T-helper 2 cell treated with Interferon-gamma antibody and Interleukin-4, amounts not matched to agents 5 μg/mL and 100 μg/mL, for 36 hours (primary cell): ENCODE measurements at regions not wholly inside any gene's neighbourhood (a gene's known extent, or its start where the extent isn't known, plus 50 kb on each side); places are given as distances from the start of the nearest gene placed in this dataset.

Experiments used
- DNase-seq: peaks from one replicate; pipeline ENCODE4 v3.0.0; 2021; ENCODE audit warnings: low spot score
- H3K27ac Mint-ChIP-seq: one replicate; pipeline ENCODE4 v1.8.0; 2021; ENCODE audit warnings: mild to moderate bottlenecking, mixed read lengths
- H3K27me3 Mint-ChIP-seq: one replicate; pipeline ENCODE4 v1.8.0; 2021; ENCODE audit warnings: low read depth, mixed read lengths
- H3K36me3 Mint-ChIP-seq: one replicate; pipeline ENCODE4 v1.8.0; 2021; ENCODE audit warnings: low read depth, mixed read lengths
- H3K4me1 Mint-ChIP-seq: one replicate; pipeline ENCODE4 v1.8.0; 2021; ENCODE audit warnings: low read depth, mixed read lengths
- H3K4me3 Mint-ChIP-seq: one replicate; pipeline ENCODE4 v1.8.0; 2022; ENCODE audit warnings: mild to moderate bottlenecking, moderate library complexity, mixed read lengths
- H3K9me3 Mint-ChIP-seq: one replicate; pipeline ENCODE4 v1.8.0; 2021; ENCODE audit warnings: mixed read lengths

DNA sequence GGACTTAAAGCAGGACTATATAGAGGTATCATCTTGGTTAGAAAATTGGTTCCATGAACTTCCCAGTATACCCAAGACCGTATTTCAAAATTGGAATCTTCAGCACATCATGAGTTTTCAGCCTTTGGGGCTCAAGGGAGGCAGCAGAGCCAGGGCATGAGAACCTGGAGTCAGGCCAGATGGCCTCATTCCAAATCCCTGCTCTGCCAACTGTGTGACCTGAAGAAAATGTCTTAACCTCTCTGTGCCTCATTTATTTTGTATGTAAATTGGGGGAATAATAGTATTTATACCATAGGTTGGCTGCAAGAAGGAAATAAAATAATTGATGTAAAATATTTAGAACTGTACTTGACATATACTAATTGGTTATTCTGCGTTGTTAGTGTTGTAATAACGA, 987.6 kb downstream of the TBC1D22A start:
- no peak overlapping the region for H3K4me3 Mint-ChIP-seq

DNA sequence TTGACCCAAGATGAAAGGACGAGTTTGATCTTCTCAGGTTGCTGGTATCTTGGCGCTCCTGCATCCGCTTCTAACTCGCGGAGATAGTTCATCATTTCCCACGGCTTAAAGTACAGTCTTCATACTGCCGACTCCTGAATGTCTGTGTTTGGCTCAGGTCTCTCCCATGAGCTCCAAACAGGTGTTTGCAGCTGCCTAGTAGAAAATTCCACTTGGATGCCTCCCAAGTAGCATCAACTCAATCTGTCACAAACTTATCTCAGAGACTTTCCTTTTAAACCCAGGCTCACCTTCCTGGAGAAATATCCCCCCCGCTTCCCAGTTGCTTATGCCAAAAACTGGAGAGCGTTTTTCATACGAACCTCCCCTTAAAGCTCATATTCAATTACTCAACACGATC, 986.5 kb downstream of the TBC1D22A start:
- no peak for DNase-seq
- no peak overlapping the region for H3K27ac Mint-ChIP-seq
- H3K9me3 Mint-ChIP-seq, result no peaks in the 10 kb centered on the region

More for the DNA sequence above, 987.6 kb downstream of the TBC1D22A start:
- Mint-ChIP-seq H3K4me1 (no peaks in the 10 kb centered on the region), H3K27me3 (no peaks in the 10 kb centered on the region), H3K36me3 (no peaks in the 10 kb centered on the region), H3K27ac (no peak overlapping the region), H3K9me3 (no peaks in the 10 kb centered on the region)
- DNase-seq, result no peak

DNA sequence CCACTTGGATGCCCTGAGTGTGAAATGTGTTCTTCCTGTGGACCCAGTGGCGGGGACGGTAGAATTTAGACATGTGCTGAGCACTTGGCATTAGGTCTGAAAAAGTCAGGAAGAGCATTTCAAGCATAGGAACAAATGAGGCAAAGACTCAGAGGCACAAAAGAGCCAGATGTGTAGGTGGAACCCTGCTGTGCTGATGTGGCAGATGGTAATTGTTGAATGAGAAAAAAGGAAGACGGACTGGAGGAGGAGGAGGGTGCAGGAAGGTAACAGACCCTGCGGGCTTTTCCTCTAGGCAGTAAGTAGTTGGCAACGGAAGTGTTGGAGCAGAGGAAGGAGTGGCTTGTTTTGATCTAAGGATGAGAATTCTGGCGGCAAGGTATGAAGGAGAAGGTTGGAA, 985.8 kb downstream of the TBC1D22A start:
- no peaks in the 10 kb centered on the region for H3K4me1 Mint-ChIP-seq
- no peaks in the 10 kb centered on the region for H3K9me3 Mint-ChIP-seq
- H3K4me3 Mint-ChIP-seq, result no peak overlapping the region
- no peaks in the 10 kb centered on the region for H3K27me3 Mint-ChIP-seq
- H3K36me3 Mint-ChIP-seq, result no peaks in the 10 kb centered on the region
- no peak overlapping the region for H3K27ac Mint-ChIP-seq
- no peak for DNase-seq

More for the DNA sequence above, 986.5 kb downstream of the TBC1D22A start:
- Mint-ChIP-seq H3K4me3 (no peak overlapping the region), H3K36me3 (no peaks in the 10 kb centered on the region), H3K27me3 (no peaks in the 10 kb centered on the region), H3K4me1 (no peaks in the 10 kb centered on the region)

DNA sequence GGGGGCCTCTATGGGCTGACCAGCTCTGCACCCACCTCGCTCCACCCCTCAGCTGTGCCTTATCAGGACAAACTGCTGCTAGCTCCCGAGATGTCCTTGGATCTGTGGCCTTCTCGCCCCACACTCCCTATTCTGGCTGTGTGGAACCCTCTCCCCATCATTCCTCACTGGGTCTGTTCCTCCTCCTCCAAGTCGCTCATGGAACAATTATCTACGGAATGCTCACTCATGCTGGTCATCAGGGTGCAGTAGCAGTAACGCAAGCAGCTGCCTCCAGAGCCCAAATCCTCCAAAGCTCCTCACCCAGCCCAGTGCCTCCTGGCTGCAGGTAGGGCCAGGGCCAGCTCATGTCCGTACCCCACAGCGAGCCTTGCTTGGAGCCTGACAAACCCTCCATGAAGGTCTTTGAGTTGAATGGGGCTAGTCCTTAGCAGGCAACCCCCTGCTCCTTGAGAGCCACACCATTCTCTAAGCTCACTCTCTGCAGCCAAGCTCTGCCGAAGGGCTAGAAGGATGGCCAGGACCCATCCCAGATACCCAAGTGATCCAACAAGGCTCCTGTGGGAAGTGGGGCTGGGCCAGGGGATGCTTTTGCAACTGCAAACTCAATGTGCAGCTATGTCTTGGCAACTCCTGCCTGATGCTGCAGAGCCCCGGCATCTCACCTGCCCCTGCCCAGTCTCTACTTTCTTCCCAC, 977.8 kb downstream of the TBC1D22A start:
- Mint-ChIP-seq H3K27me3 (no peaks in the 10 kb centered on the region), H3K27ac (no peak overlapping the region), H3K4me3 (no peak overlapping the region), H3K9me3 (no peaks in the 10 kb centered on the region), H3K36me3 (no peaks in the 10 kb centered on the region), H3K4me1 (no peaks in the 10 kb centered on the region)
- no peak for DNase-seq

DNA sequence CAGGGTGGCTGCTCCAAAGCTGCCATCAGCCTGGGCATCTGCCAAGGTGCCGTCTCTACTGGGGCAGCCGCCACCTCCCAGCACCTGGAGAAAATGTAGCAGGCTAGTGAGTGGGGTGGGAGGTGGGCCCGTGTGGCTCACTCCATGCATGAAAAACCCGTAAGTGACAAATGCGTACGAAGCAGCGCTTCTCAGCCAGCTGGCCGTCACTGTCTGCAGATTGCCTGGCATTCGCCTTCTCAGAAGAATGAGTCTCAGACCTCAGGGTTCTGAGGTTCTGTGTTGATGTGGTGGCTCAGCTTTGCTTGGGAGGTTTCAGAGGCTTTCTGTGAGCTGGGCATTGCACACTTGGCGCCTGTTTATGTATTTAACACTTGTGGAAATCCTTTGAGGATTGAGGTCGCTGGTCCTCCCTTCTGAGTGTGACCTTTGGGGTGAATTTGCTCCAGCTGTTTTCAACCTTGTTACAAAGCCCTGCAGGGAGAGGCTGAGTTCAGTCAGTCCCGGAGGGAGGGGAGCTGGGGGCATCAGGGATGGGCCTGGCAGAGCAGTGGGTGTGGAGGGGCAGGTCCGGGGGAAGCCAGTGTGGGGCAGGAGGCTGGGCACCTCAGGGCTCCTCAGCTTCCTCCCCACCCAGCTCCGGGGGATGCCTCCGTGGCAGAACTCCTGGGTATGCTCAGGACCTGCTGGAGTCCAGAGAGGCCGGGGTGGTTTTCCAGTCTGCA, 977.0 kb downstream of the TBC1D22A start:
- Mint-ChIP-seq H3K27ac (no peak overlapping the region), H3K4me1 (no peaks in the 10 kb centered on the region), H3K4me3 (no peak overlapping the region), H3K36me3 (no peaks in the 10 kb centered on the region), H3K9me3 (no peaks in the 10 kb centered on the region), H3K27me3 (no peaks in the 10 kb centered on the region)
- no peak for DNase-seq

DNA sequence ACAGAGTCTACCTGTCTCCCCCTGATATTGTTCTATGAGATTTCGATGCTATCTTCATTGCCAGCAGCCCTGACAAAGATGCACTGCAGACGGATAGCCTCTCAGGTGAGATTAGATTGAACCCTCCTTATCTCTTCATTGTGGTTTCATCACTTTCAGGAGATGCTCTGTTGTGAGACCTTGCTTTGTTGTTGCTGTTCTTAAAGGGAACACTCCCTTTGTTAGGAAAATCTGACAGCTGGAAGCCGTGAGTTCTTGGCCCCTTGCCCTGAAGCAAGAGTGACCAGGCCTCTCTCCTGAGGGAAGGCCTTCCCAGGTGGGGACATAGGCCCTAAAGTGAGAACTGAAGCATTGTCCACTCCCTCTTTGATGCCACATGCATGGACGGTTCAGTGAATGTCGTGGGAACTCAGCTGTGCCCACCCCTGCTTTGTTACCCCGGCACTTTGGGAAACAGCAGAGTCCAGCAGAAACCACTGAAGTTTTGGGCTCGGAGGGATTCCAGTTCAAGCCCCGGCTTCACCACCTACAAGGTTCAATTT, 976.1 kb downstream of the TBC1D22A start:
- Mint-ChIP-seq H3K27ac (no peak overlapping the region), H3K36me3 (no peaks in the 10 kb centered on the region), H3K4me1 (no peaks in the 10 kb centered on the region), H3K9me3 (no peaks in the 10 kb centered on the region), H3K4me3 (no peak overlapping the region), H3K27me3 (no peaks in the 10 kb centered on the region)
- no peak for DNase-seq

DNA sequence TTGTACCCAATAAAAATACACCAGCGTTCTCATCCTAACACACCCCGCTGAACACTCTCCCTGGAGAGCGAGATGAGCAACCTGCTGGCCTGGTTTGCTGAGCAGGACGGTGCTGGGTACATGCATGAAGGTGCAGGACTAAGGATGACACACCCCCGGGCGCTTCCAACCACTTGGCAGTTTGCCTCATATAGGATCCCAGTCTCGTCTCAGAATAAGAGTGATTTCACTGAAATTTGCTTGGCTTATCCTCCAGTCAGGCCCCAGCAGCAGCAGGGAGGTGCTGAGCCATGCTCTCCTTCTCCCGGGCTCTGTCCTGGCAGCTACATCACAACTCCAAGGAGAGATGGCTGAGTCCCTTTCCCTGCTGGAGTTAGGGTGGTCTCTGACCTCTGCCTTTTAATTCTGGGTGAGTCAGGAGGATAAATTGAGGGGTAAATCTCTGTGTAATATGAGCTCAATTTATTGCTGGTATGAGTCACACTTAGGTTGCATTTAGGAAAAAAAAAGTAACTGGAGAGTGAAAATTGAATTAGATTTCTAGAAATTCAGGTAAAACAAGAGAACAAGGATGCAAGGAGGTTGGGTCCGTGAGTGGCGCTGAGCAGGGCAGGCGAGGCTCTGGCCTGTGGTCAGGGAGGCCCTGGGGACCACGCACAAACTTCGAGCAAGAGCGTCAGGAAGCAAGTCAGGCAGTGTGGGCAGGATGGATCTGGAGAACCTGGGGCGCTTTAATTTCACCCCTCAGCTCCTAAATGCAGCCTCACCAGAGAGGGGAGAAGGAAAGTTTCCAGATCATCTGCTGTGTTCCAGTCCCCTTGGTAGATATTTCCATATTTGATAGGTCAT, 974.0 kb downstream of the TBC1D22A start:
- Mint-ChIP-seq H3K4me1 (no peaks in the 10 kb centered on the region), H3K36me3 (no peaks in the 10 kb centered on the region), H3K27ac (no peak overlapping the region), H3K4me3 (no peak overlapping the region), H3K9me3 (no peaks in the 10 kb centered on the region), H3K27me3 (no peaks in the 10 kb centered on the region)
- no peak for DNase-seq

DNA sequence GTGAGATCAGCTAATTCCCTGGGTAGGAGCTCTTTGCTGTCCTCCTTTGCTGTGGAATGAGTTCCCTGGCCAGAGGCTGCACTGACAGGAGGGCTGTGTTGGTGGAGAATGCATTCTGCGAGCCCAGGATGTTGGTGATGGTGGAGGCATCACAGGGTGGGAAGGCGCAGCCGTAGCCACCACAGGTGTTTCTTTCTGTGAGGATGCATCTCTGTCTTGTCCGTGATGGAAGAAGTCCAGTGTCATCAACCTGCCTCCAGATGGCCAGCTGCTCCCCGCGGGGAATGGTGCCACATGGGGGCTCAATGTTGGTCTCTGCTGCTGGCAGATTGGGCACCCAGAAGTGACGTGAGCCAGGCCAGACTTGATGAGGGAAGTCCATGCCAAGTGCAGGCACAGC, 972.1 kb downstream of the TBC1D22A start:
- no peak for DNase-seq

DNA sequence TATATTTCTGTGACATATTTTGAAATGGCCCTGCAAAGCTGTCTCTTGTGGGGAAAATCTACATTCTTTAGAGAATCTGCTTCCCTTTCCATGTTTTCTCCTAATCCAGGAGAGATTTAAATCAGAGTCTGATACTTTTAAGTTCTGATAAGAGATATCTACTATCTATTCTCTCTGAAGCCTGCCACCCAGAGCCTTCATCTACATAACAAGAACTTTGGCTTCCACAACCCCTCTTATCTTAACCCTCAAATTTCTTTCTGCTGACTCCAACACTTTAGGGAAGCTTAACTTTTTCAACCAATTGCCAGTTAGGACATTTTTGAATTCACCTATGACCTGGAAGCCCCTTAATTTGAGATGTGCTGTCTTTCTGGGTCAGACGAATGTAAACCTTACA, 965.2 kb downstream of the TBC1D22A start:
- Mint-ChIP-seq H3K36me3 (no peaks in the 10 kb centered on the region), H3K27ac (no peak overlapping the region), H3K4me3 (no peak overlapping the region), H3K9me3 (peaks cover 4% of the 10 kb centered on the region), H3K4me1 (no peaks in the 10 kb centered on the region), H3K27me3 (no peaks in the 10 kb centered on the region)
- no peak for DNase-seq

More for the DNA sequence above, 972.1 kb downstream of the TBC1D22A start:
- Mint-ChIP-seq H3K4me3 (no peak overlapping the region), H3K27ac (no peak overlapping the region), H3K27me3 (no peaks in the 10 kb centered on the region), H3K9me3 (no peaks in the 10 kb centered on the region), H3K36me3 (no peaks in the 10 kb centered on the region), H3K4me1 (no peaks in the 10 kb centered on the region)

DNA sequence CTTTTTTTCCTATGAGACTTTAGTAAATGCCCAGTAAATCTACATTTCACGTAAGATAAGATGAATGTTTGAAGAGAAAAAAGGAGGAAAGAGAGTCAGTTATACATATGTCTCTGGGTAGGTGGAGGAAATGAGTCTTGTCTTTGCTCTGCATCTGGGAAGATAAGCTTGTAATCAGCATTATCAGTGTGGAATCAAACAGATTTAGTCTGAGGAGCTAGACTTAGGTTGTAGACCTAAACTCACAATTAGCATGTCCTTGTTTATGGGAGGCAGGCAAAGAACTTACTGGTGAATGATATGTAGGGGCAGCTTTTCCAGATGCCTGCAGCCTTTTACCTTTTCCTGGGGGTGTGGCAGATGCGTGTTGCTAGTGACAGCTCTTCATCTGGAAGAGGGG, 962.3 kb downstream of the TBC1D22A start:
- no peak for DNase-seq
- no peaks in the 10 kb centered on the region for H3K27me3 Mint-ChIP-seq
- no peak overlapping the region for H3K27ac Mint-ChIP-seq
- H3K36me3 Mint-ChIP-seq, result no peaks in the 10 kb centered on the region
- H3K4me1 Mint-ChIP-seq, result no peaks in the 10 kb centered on the region
- peaks cover 4% of the 10 kb centered on the region for H3K9me3 Mint-ChIP-seq
- H3K4me3 Mint-ChIP-seq, result no peak overlapping the region

DNA sequence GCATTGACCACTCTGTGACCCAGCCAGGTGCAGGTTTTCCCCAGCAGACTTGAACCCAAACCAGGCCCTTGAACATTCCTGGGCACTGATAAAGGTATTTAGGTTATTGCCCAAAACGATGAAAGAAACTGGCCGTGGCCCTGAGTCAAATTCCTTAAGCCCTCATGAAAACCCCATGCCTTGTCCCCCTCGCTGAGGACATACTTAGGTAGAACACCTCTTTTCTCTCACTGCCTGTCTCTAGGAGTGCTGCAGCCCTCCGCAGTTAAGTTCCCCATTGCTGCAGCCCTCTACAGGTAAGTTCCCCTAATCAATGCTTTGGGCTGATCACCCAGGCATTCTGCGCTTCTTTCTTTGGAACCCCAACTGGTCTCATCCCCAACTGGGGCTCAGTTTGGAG, 961.6 kb downstream of the TBC1D22A start:
- H3K36me3 Mint-ChIP-seq, result no peaks in the 10 kb centered on the region
- H3K27ac Mint-ChIP-seq, result no peak overlapping the region
- H3K4me1 Mint-ChIP-seq, result no peaks in the 10 kb centered on the region
- no peak for DNase-seq
- H3K4me3 Mint-ChIP-seq, result no peak overlapping the region
- H3K9me3 Mint-ChIP-seq, result no peaks in the 10 kb centered on the region
- H3K27me3 Mint-ChIP-seq, result no peaks in the 10 kb centered on the region

DNA sequence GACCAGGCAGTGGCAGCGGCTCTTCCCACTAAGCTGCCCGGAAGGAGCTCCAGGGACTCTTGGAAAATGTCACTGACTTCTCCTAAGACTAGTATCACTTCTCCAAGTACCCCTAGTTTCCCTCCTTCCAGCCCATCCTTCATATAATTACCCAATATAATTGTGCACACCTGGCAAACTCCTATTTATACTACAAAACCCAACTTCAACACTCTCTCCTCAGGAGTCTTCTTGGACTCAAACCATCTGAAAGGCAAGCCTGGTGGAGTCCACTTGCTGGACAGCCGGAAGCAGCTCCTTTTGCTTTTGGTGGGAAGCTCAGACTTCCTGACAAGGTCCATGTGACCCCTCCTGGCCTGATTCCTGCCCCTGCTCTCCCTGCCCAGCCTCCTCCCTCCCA, 955.9 kb downstream of the TBC1D22A start:
- Mint-ChIP-seq H3K9me3 (no peaks in the 10 kb centered on the region), H3K4me1 (no peaks in the 10 kb centered on the region), H3K27ac (no peak overlapping the region), H3K27me3 (no peaks in the 10 kb centered on the region), H3K4me3 (no peak overlapping the region), H3K36me3 (no peaks in the 10 kb centered on the region)
- DNase-seq, result no peak

DNA sequence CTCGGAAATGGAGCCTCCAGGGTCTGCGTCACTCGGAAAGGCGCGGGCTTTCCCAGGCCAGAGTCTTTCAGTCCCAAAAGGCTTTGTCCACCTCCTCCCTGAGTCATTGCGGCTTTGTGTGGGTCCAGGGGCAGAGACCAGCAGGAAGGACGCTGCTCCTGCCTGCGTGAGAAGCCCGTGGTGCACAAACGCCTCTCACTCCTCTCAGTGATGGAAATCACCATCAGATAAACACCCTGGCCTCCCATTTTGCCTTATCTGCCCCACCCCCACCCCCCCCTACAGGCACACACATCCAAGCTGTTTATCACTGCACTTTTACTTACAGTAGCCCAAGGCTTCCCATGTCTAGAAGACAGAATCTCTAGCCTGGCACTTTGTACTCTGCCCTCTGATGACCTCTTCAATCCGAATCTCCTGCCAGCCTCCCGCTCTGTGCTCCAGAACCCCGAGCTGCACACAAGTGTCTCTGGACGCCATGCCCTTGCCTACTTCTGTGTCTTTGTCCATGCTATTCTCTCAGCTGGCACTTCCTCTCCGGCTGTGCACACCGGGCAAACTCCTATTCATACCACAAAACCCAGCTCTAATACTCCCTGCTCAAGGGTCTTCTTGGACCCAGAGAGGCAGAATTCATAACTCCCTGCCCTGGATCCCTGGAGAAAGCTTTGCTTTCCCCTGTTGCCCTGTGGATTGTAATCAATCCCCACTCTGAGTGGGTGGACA, 954.6 kb downstream of the TBC1D22A start:
- no peak overlapping the region for H3K4me3 Mint-ChIP-seq
- no peaks in the 10 kb centered on the region for H3K27me3 Mint-ChIP-seq
- DNase-seq, result no peak
- no peaks in the 10 kb centered on the region for H3K36me3 Mint-ChIP-seq
- no peaks in the 10 kb centered on the region for H3K4me1 Mint-ChIP-seq
- H3K27ac Mint-ChIP-seq, result no peak overlapping the region
- H3K9me3 Mint-ChIP-seq, result no peaks in the 10 kb centered on the region
